OCI-LY3 (cell line): ENCODE measurements at regions not wholly inside any gene's neighbourhood (a gene's known extent, or its start where the extent isn't known, plus 50 kb on each side); places are given as distances from the start of the nearest gene placed in this dataset.

ENCODE experiments used
- CTCF ChIP-seq: fragments of 200-600, 300-600 bp; sonication (generic); IDR thresholded peaks from 2 replicates; pipeline ENCODE4 v1.5.1; 2014; ENCODE audit warnings: antibody characterized with exemption, low read length, low read depth
- EZH2phosphoT487 ChIP-seq: fragments of 200-600 bp; shearing (Covaris generic); IDR thresholded peaks from 2 replicates; pipeline ENCODE4 v1.6.1; 2018; ENCODE audit warnings: antibody characterized with exemption, mixed run types, low read depth

GRCh38 chr6:112851146-112851545 is 504.0 kb downstream of the RFPL4B start:
- TF ChIP-seq CTCF (no peak), EZH2phosphoT487 (no peak)
